Caco-2 (cell line): ENCODE measurements at regions not wholly inside any gene's neighbourhood (a gene's known extent, or its start where the extent isn't known, plus 50 kb on each side); places are given as distances from the start of the nearest gene placed in this dataset.

ENCODE experiments used
- BruUV-seq: library from RNA; stranded (reverse); fragments of 400-500 nt; replicated peaks from 2 replicates; lab custom pipeline; 2021; lab: Mats Ljungman, UMichigan
- CTCF ChIA-PET: fragments of 300-600 bp; sonication (Branson Sonifier 250); formaldehyde crosslinking; loops from one replicate; lab custom pipeline; 2022; ENCODE audit warnings: antibody characterized with exemption; lab: Charles Lee
- POLR2A ChIA-PET: fragments of 300-600 bp; sonication (Branson Sonifier 250); formaldehyde crosslinking; loops from one replicate; lab custom pipeline; 2022; ENCODE audit warnings: antibody characterized with exemption; lab: Charles Lee
- DNase-seq, 2 experiments: peaks; one replicate each; pipeline versions ENCODE4 v3.0.0 to v3.0.0-alpha.2; 2020 to 2022
- H3K27me3 ChIP-seq: replicated peaks from 2 replicates; pipeline ENCODE4 v1.6.0; 2011; ENCODE audit warnings: low read length; ENCODE audit not compliant: control insufficient read depth, insufficient read depth
- H3K36me3 ChIP-seq: 2 replicates; pipeline ENCODE4 v1.5.1; 2011; ENCODE audit warnings: low read length; ENCODE audit not compliant: control insufficient read depth, insufficient read depth
- H3K4me1 ChIP-seq: fragments of 250-450 bp; sonication (Bioruptor Pico); 2 replicates; pipeline ENCODE4 v1.5.1; 2020; ENCODE audit warnings: mild to moderate bottlenecking
- H3K4me3 ChIP-seq: 2 replicates; pipeline ENCODE4 v1.5.1; 2011; ENCODE audit warnings: low read depth, mild to moderate bottlenecking, control low read depth, low read length
- H3K9me3 ChIP-seq: fragments of 250-450 bp; sonication (Bioruptor Pico); 2 replicates; pipeline ENCODE4 v1.5.1; 2020; ENCODE audit warnings: mild to moderate bottlenecking, moderate library complexity
- H3K27ac Mint-ChIP-seq: one replicate; pipeline ENCODE4 v1.8.0; 2022; ENCODE audit warnings: mixed read lengths; ENCODE audit not compliant: unreplicated experiment
- H3K27me3 Mint-ChIP-seq: one replicate; pipeline ENCODE4 v1.8.0; 2022; ENCODE audit warnings: mixed read lengths; ENCODE audit not compliant: insufficient read depth, unreplicated experiment
- H3K36me3 Mint-ChIP-seq: one replicate; pipeline ENCODE4 v1.8.0; 2022; ENCODE audit warnings: mild to moderate bottlenecking, mixed read lengths; ENCODE audit not compliant: insufficient read depth, unreplicated experiment
- H3K4me1 Mint-ChIP-seq: one replicate; pipeline ENCODE4 v1.8.0; 2022; ENCODE audit warnings: low read depth, mixed read lengths; ENCODE audit not compliant: unreplicated experiment
- H3K4me3 Mint-ChIP-seq: one replicate; pipeline ENCODE4 v1.8.0; 2022; ENCODE audit warnings: mild to moderate bottlenecking, moderate library complexity, mixed read lengths; ENCODE audit not compliant: unreplicated experiment
- H3K9me3 Mint-ChIP-seq: one replicate; pipeline ENCODE4 v1.8.0; 2022; ENCODE audit warnings: mixed read lengths; ENCODE audit not compliant: unreplicated experiment
- CTCF ChIP-seq, 2 experiments: fragments of 200-600 bp in 1 of 2; IDR thresholded peaks; 1 replicate in 1 of 2; 2 replicates in 1 of 2; pipeline versions ENCODE4 v1.5.1 to v1.8.0; 2011 to 2022; ENCODE audit warnings: antibody characterized with exemption in 1 of 2, control low read depth in 1 of 2, inconsistent platforms in 1 of 2, low read depth in 1 of 2, low read length in 1 of 2, mild to moderate bottlenecking in 1 of 2, moderate library complexity in 1 of 2; ENCODE audit not compliant: insufficient read depth in 1 of 2, severe bottlenecking in 1 of 2, unreplicated experiment in 1 of 2
- intact Hi-C: fragments of 100-400 bp; cut with micrococcal nuclease; formaldehyde crosslinking; loops from one replicate; pipeline ENCODE4 v1.10.0; 2022; ENCODE audit not compliant: unreplicated experiment

- Mint-ChIP-seq H3K4me3 (no peak overlapping the region), H3K27me3 (peaks cover 10% of the 10 kb centered on the region), H3K4me1 (no peaks in the 10 kb centered on the region), H3K36me3 (no peaks in the 10 kb centered on the region), H3K9me3 (no peaks in the 10 kb centered on the region), H3K27ac (no peak overlapping the region)
- intact Hi-C loops: no loop called here
- BruUV-seq: no TSS peak
- no peak overlapping the region for H3K4me3 ChIP-seq
- ChIA-PET CTCF (no interaction called here), POLR2A (no interaction called here)
- no peak for TF ChIP-seq CTCF (IDR thresholded peaks at IDR 0.05; ENCODE audit: insufficient read depth in 1 of 2, low read depth in 1 of 2, low read length in 1 of 2, severe bottlenecking in 1 of 2, unreplicated experiment in 1 of 2)
- no peaks in the 10 kb centered on the region for H3K27me3 ChIP-seq
- H3K9me3 ChIP-seq: no peaks in the 10 kb centered on the region
- no peak for DNase-seq
- H3K36me3 ChIP-seq: no peaks in the 10 kb centered on the region
- H3K4me1 ChIP-seq: no peaks in the 10 kb centered on the region
Observed at GRCh38 chr6:142621822-142622221, 320.0 kb downstream of the ADGRG6 start.

- Mint-ChIP-seq H3K4me3 (no peak overlapping the region), H3K27me3 (peaks cover 6% of the 10 kb centered on the region), H3K36me3 (no peaks in the 10 kb centered on the region), H3K9me3 (no peaks in the 10 kb centered on the region), H3K4me1 (no peaks in the 10 kb centered on the region), H3K27ac (no peak overlapping the region)
- Histone ChIP-seq H3K36me3 (no peaks in the 10 kb centered on the region), H3K4me3 (no peak overlapping the region), H3K27me3 (no peaks in the 10 kb centered on the region), H3K4me1 (no peaks in the 10 kb centered on the region), H3K9me3 (no peaks in the 10 kb centered on the region)
- no peak for DNase-seq
- intact Hi-C loops: no loop called here
- ChIA-PET CTCF (interaction anchor here (0.7 kb wide), 1 partner anchor 56 kb away, joined by 3 read pairs; no protein-coding TSS in a partner anchor), POLR2A (no interaction called here)
- BruUV-seq: no TSS peak
- no peak for TF ChIP-seq CTCF (IDR thresholded peaks at IDR 0.05; ENCODE audit: insufficient read depth in 1 of 2, low read depth in 1 of 2, low read length in 1 of 2, severe bottlenecking in 1 of 2, unreplicated experiment in 1 of 2)
Observed at GRCh38 chr6:142624978-142625715, 319.8 kb downstream of the HIVEP2 start.

- Mint-ChIP-seq H3K27ac (no peak overlapping the region), H3K4me1 (no peaks in the 10 kb centered on the region), H3K27me3 (peaks cover 4% of the 10 kb centered on the region), H3K9me3 (no peaks in the 10 kb centered on the region), H3K4me3 (no peak overlapping the region), H3K36me3 (no peaks in the 10 kb centered on the region)
- H3K36me3 ChIP-seq: no peaks in the 10 kb centered on the region
- no TSS peak for BruUV-seq
- ChIA-PET CTCF (no interaction called here), POLR2A (no interaction called here)
- H3K27me3 ChIP-seq: no peaks in the 10 kb centered on the region
- TF ChIP-seq CTCF (IDR thresholded peaks at IDR 0.05; ENCODE audit: insufficient read depth in 1 of 2, low read depth in 1 of 2, low read length in 1 of 2, severe bottlenecking in 1 of 2, unreplicated experiment in 1 of 2): no peak
- no peaks in the 10 kb centered on the region for H3K9me3 ChIP-seq
- no peak for DNase-seq
- H3K4me1 ChIP-seq: no peaks in the 10 kb centered on the region
- intact Hi-C loops: no loop called here
- H3K4me3 ChIP-seq: no peak overlapping the region
Observed at GRCh38 chr6:142627474-142627873, 317.5 kb downstream of the HIVEP2 start.
